GM10266 (cell line): ENCODE measurements at regions not wholly inside any gene's neighbourhood (a gene's known extent, or its start where the extent isn't known, plus 50 kb on each side); places are given as distances from the start of the nearest gene placed in this dataset.
A peak's percentile ranks its signal among the peaks of the same experiment; 100 is the strongest.

Experiments used
- DNase-seq: peaks from one replicate; pipeline ENCODE4 v3.0.0; 2012; ENCODE audit errors: extremely low spot score
- CTCF ChIP-seq: IDR thresholded peaks from 2 replicates; pipeline ENCODE4 v1.5.1; 2012; ENCODE audit warnings: mild to moderate bottlenecking, low read depth; ENCODE audit not compliant: control insufficient read depth, insufficient read depth; ENCODE audit errors: missing control alignments

- peak; percentile 86 for DNase-seq
These were observed 69.4 kb upstream of the FGF3 start for GRCh38 chr11:69888483-69889181.

GRCh38 chr11:69889400-69890318 is 70.4 kb upstream of the FGF3 start:
- no peak for DNase-seq
- TF ChIP-seq CTCF, result no peak

More at GRCh38 chr11:69888483-69889181, 69.4 kb upstream of the FGF3 start:
- TF ChIP-seq CTCF, result peak; percentile 93

- DNase-seq, result no peak
- TF ChIP-seq CTCF, result no peak
These were observed 71.3 kb upstream of the FGF3 start for GRCh38 chr11:69890476-69890875.

- no peak for DNase-seq
- no peak for TF ChIP-seq CTCF
These were observed 72.4 kb upstream of the FGF3 start for GRCh38 chr11:69891421-69892236.

- no peak for TF ChIP-seq CTCF
- DNase-seq, result no peak
These were observed 73.2 kb upstream of the FGF3 start for GRCh38 chr11:69892237-69892985.

GRCh38 chr11:69892986-69893555 is 73.9 kb upstream of the FGF3 start:
- no peak for TF ChIP-seq CTCF
- DNase-seq, result no peak
